Caki2 (cell line): ENCODE measurements at regions not wholly inside any gene's neighbourhood (a gene's known extent, or its start where the extent isn't known, plus 50 kb on each side); places are given as distances from the start of the nearest gene placed in this dataset.

Experiments used
- DNase-seq: peaks from one replicate; pipeline ENCODE4 v3.0.0-alpha.2; 2015; ENCODE audit warnings: low read depth
- in situ Hi-C: cut with HindIII; loops from 2 replicates; pipeline ENCODE4 v1.10.0; 2016; ENCODE audit warnings: low sequenced_read_pairs, low pct_unique_long_range_greater_than_20kb, mixed read lengths

- DNase-seq, result no peak
- in situ Hi-C loops, result no loop called here
Measured at GRCh38 chr5:12250454-12250853, 346.2 kb upstream of the CTNND2 start.

- in situ Hi-C loops, result no loop called here
- no peak for DNase-seq
Measured at GRCh38 chr5:12248831-12249230, 344.6 kb upstream of the CTNND2 start.

GRCh38 chr5:12246036-12246435, 341.8 kb upstream of the CTNND2 start:
- in situ Hi-C loops, result no loop called here

GRCh38 chr5:12245429-12245828, 341.2 kb upstream of the CTNND2 start:
- no peak for DNase-seq
- in situ Hi-C loops, result no loop called here

More at GRCh38 chr5:12246036-12246435, 341.8 kb upstream of the CTNND2 start:
- DNase-seq, result no peak

GRCh38 chr5:12242950-12243888, 339.0 kb upstream of the CTNND2 start:
- in situ Hi-C loops, result no loop called here
- no peak for DNase-seq

GRCh38 chr5:12237837-12238575, 333.8 kb upstream of the CTNND2 start:
- in situ Hi-C loops, result no loop called here
- DNase-seq, result no peak

GRCh38 chr5:12230659-12231058, 326.4 kb upstream of the CTNND2 start:
- DNase-seq, result no peak
- in situ Hi-C loops, result no loop called here

GRCh38 chr5:12217039-12217438, 312.8 kb upstream of the CTNND2 start:
- in situ Hi-C loops, result no loop called here
- DNase-seq, result no peak

- no peak for DNase-seq
- in situ Hi-C loops, result no loop called here
Measured at GRCh38 chr5:12214267-12215015, 310.2 kb upstream of the CTNND2 start.

GRCh38 chr5:12208366-12209100, 304.3 kb upstream of the CTNND2 start:
- in situ Hi-C loops, result no loop called here
- no peak for DNase-seq

- in situ Hi-C loops, result no loop called here
- DNase-seq, result no peak
Measured at GRCh38 chr5:12204761-12205160, 300.5 kb upstream of the CTNND2 start.

- in situ Hi-C loops, result no loop called here
- no peak for DNase-seq
Measured at GRCh38 chr5:12193536-12193935, 289.3 kb upstream of the CTNND2 start.

GRCh38 chr5:12183003-12183402, 278.8 kb upstream of the CTNND2 start:
- in situ Hi-C loops, result no loop called here
- no peak for DNase-seq

- in situ Hi-C loops, result no loop called here
- no peak for DNase-seq
Measured at GRCh38 chr5:12177851-12178250, 273.6 kb upstream of the CTNND2 start.

- in situ Hi-C loops, result no loop called here
Measured at GRCh38 chr5:12177225-12177624, 273.0 kb upstream of the CTNND2 start.

GRCh38 chr5:12175914-12176585, 271.8 kb upstream of the CTNND2 start:
- in situ Hi-C loops, result no loop called here
- DNase-seq, result no peak

More at GRCh38 chr5:12177225-12177624, 273.0 kb upstream of the CTNND2 start:
- no peak for DNase-seq

GRCh38 chr5:12174734-12175133, 270.5 kb upstream of the CTNND2 start:
- in situ Hi-C loops, result no loop called here
- DNase-seq, result no peak

GRCh38 chr5:12169536-12169935, 265.3 kb upstream of the CTNND2 start:
- in situ Hi-C loops, result no loop called here
- DNase-seq, result no peak
